ENCODE measurements at regions not wholly inside any gene's neighbourhood (a gene's known extent, or its start where the extent isn't known, plus 50 kb on each side); places are given as distances from the start of the nearest gene placed in this dataset.

DNA sequence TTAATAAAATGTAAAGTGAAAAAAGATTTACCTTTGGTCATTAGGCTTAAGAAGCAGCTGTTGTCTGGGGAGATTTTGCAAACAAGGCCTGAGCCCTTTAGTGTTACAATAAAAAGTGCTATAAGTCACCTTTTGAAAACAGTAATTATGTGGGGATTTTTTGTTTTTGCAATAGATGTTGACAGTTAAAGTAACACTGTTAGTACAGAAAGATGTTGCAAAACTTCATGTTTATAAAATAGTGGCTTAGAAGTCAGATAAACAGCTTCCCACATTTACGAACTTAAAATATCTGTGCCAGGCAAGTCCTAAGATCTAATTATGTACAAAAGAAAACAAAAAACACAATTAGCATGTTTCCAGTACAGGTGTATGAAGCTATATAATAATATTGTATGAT, 138.0 kb upstream of the IRS2 start:
- no peak overlapping the region for H3K4me3 Mint-ChIP-seq
- no peaks in the 10 kb centered on the region for H3K4me1 Mint-ChIP-seq (ENCODE audit: low read depth)
- H3K27me3 Mint-ChIP-seq = peaks cover 2% of the 10 kb centered on the region
- H3K36me3 Mint-ChIP-seq = no peaks in the 10 kb centered on the region
- H3K9me3 Mint-ChIP-seq (ENCODE audit: low read depth) = peaks cover 3% of the 10 kb centered on the region
- H3K27ac Mint-ChIP-seq = no peak overlapping the region

DNA sequence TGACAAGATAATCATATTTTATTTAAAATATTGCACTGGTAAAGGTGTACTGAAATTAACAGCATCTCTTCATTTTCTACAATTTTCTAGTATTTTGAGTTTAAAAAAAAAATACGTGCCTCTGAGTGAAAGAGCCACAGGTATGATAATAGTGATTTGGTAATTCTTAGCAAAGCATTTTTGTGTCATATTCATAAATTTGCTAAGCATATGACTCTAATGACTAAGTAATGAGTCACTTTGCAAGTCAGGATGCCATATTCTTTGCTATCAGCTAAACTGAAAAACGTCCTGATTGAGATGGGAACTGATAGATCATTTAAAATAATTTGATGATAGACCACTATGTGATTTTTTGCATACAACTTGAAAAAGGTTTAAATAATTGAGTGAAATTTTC, 136.1 kb upstream of the IRS2 start:
- H3K27me3 Mint-ChIP-seq = peaks cover 2% of the 10 kb centered on the region
- H3K9me3 Mint-ChIP-seq (ENCODE audit: low read depth) = peaks cover 3% of the 10 kb centered on the region
- H3K4me3 Mint-ChIP-seq = no peak overlapping the region
- no peaks in the 10 kb centered on the region for H3K4me1 Mint-ChIP-seq (ENCODE audit: low read depth)
- H3K27ac Mint-ChIP-seq = no peak overlapping the region
- no peaks in the 10 kb centered on the region for H3K36me3 Mint-ChIP-seq

DNA sequence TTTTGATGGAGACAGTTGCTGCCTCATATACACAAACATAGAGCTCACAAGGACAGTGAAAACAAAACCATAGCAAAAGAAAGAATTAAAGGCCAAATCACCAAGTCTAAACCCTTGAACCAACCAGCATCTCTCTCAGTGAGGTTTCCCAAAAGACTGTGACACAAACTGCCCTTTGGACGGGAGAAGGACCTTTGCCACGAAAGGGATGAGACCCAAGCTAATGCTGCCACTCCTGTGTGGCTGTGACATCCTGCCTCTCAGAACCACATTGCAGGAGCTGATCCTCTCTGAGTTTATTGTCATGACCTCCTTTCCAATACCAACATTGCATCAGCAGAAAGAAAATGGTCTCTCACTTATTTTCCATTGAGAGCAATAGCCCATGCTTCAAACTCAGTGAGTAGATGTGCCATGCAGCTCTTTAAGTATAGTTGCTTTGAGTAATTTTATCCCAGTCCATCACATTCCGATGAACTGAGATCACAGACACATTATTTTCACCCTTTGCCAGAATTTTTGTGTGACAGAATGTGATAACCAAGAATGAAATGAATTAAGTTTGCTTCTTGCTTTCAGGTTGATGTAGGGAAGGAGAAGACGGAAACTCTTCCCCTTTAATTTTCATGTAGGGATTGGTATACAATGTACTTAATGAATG, 133.5 kb upstream of the IRS2 start:
- Mint-ChIP-seq H3K27me3 (peaks cover 2% of the 10 kb centered on the region), H3K4me3 (no peak overlapping the region), H3K27ac (no peak overlapping the region), H3K4me1 (ENCODE audit: low read depth) (no peaks in the 10 kb centered on the region), H3K36me3 (no peaks in the 10 kb centered on the region), H3K9me3 (ENCODE audit: low read depth) (no peaks in the 10 kb centered on the region)

DNA sequence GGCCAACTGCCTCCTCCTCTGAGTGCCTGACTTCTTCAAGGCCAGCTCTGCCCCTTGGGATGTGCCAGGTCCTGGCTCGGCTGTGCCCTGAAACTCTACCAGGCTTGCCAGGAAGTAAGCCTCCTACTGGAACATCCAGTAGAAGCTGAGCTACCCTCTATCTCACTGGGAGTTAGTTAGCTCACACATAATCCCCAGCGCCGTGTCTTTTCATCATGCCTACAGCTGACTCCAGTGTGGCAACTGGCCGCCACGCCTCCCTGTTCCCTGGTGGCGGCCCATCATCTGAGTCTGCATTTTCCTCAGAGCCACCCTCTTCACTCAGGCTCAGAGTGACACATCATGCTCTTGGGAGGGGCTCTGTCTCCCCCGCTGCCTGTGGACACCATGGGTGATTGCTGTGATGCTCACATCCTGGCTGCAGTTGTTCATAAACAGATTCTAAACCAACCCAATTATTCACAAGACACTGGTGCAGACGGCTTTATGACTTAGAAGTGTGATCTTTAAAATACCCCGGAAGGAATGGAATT, 131.9 kb upstream of the IRS2 start:
- no peaks in the 10 kb centered on the region for H3K4me1 Mint-ChIP-seq (ENCODE audit: low read depth)
- peaks cover 2% of the 10 kb centered on the region for H3K27me3 Mint-ChIP-seq
- no peak overlapping the region for H3K27ac Mint-ChIP-seq
- H3K9me3 Mint-ChIP-seq (ENCODE audit: low read depth) = no peaks in the 10 kb centered on the region
- no peak overlapping the region for H3K4me3 Mint-ChIP-seq
- H3K36me3 Mint-ChIP-seq = no peaks in the 10 kb centered on the region

DNA sequence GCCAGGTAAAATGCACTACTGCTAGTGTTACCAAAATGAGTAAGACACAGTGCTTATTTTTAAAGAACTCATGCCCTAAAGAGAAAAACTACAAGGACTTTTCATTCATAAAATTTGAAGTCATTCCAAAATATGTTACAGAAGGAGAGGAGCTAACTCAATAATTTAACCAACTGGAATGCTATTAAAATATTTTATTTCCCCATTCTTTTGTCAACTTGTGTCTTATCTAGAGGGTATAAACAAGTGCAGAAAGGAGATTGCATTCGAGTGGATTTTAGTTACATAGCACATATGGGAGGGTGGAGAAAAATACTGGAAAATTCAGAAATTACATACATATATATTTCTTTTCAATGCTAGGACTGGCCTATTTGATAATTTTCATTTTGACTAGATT, 131.0 kb upstream of the IRS2 start:
- no peak overlapping the region for H3K27ac Mint-ChIP-seq
- H3K9me3 Mint-ChIP-seq (ENCODE audit: low read depth) = no peaks in the 10 kb centered on the region
- peaks cover 2% of the 10 kb centered on the region for H3K27me3 Mint-ChIP-seq
- H3K4me3 Mint-ChIP-seq = no peak overlapping the region
- H3K36me3 Mint-ChIP-seq = no peaks in the 10 kb centered on the region
- H3K4me1 Mint-ChIP-seq (ENCODE audit: low read depth) = no peaks in the 10 kb centered on the region

DNA sequence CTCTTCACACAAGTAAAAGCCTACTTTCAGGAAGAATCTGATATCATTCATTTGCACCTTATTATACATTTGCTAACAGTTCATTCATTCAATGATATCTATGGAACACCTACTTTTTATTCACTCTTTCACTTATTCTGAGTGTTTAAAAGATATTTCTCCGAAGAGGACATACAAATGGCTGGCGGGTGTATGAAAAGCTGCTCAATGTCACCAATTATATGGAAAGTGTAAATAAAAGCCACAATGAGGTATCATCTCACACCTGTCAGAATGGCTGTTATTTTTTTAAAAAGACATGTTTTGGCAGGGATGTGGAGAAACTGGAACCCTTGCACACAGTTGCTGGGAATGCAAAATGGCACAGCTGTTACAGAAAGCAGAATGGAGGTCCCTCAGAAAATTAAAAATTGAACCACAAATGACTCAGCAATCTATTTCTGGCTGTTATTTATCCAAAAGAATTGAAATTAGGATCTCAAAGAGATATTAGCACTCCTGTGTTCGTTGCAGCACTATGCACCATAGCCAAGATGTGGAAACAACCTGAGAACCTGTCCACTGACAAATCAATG, 127.6 kb upstream of the IRS2 start:
- Mint-ChIP-seq H3K9me3 (ENCODE audit: low read depth) (no peaks in the 10 kb centered on the region), H3K27me3 (no peaks in the 10 kb centered on the region), H3K4me1 (ENCODE audit: low read depth) (no peaks in the 10 kb centered on the region)

DNA sequence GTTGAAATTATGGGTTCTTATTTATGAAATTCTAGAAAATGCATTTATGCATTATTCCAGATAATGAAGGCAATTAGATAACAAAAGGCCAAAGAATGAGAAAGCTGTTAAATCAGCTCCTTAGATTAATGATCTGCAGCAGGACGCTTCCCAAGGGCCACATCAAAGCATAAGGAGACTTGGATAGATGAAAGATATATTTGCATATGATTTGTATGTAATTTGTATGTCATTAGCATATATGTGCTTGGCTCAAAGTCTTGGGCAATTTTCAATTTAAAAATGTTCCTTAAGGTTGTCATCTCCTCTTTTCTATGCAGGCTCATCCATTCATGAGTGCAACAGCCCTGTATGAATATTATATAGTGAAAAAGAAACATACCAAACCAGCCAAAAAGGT, 126.8 kb upstream of the IRS2 start:
- H3K27ac Mint-ChIP-seq = no peak overlapping the region
- no peaks in the 10 kb centered on the region for H3K4me1 Mint-ChIP-seq (ENCODE audit: low read depth)

More for the DNA sequence above, 127.6 kb upstream of the IRS2 start:
- Mint-ChIP-seq H3K36me3 (no peaks in the 10 kb centered on the region), H3K27ac (no peak overlapping the region), H3K4me3 (no peak overlapping the region)

DNA sequence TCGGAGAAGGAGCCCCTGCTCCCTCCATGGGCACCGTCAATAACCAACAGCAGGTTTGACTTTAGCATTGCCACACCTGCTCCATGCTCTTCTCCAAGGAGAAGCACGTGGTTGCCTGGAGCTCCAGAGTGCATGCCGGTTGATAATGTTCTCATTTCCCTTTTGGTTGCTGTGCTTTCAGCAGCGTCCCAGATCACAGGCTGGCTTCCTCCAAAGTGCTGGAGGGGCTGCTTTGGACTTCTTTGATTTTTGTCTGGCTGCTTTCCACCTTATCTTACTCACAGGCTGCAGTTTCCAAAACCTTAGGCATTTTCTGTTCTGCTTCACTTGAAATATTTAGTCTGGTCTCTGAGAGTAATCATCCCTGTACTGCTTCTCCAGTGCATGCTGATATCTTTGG, 123.8 kb upstream of the IRS2 start:
- no peaks in the 10 kb centered on the region for H3K36me3 Mint-ChIP-seq
- no peak overlapping the region for H3K27ac Mint-ChIP-seq
- H3K27me3 Mint-ChIP-seq = peaks cover 3% of the 10 kb centered on the region
- no peaks in the 10 kb centered on the region for H3K4me1 Mint-ChIP-seq (ENCODE audit: low read depth)
- H3K4me3 Mint-ChIP-seq = no peak overlapping the region
- no peaks in the 10 kb centered on the region for H3K9me3 Mint-ChIP-seq (ENCODE audit: low read depth)

More for the DNA sequence above, 126.8 kb upstream of the IRS2 start:
- no peaks in the 10 kb centered on the region for H3K36me3 Mint-ChIP-seq
- no peak overlapping the region for H3K4me3 Mint-ChIP-seq
- no peaks in the 10 kb centered on the region for H3K9me3 Mint-ChIP-seq (ENCODE audit: low read depth)
- H3K27me3 Mint-ChIP-seq = peaks cover 1% of the 10 kb centered on the region

DNA sequence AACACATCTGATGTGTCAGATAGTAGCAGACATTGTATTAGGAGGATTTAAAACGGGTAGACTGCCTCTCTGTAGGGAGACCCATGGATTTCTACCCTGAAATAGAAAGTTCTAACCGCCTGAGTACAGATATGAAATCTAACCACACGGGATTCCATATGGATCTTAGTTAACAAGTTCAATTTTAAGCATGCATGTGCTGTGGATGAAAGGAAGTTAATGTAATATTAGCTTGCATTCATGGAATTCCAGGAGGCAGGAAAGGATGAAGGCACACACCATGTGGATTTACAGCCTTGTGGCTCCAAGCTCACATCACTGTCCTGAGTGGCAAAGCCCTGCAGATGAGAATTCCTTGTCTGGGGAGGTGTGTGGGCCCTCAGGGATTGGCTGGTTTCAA, 120.6 kb upstream of the IRS2 start:
- Mint-ChIP-seq H3K27ac (no peak overlapping the region), H3K4me3 (no peak overlapping the region), H3K4me1 (ENCODE audit: low read depth) (no peaks in the 10 kb centered on the region), H3K9me3 (ENCODE audit: low read depth) (no peaks in the 10 kb centered on the region), H3K27me3 (peaks cover 3% of the 10 kb centered on the region), H3K36me3 (no peaks in the 10 kb centered on the region)

DNA sequence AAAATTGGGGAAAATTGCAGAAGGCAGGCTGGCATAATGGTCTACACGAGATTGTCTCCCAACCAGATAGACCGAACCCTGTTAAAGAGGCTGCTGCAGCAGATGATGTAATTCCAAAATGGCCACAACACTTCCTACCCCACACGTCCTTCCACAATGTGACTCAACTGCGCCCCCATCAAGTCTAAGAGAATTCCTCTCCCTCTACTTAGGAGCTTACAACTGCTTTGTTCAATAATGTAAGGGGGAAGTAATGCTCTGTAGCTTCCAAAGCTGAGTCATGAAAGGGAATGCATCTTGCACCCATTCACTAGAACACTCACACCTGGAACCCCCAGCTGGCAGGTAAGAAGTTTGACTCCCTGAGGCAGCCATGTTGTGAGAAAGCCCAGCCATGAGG, 117.8 kb upstream of the IRS2 start:
- Mint-ChIP-seq H3K27ac (no peak overlapping the region), H3K4me3 (no peak overlapping the region), H3K9me3 (ENCODE audit: low read depth) (no peaks in the 10 kb centered on the region), H3K27me3 (peaks cover 7% of the 10 kb centered on the region), H3K36me3 (no peaks in the 10 kb centered on the region), H3K4me1 (ENCODE audit: low read depth) (no peaks in the 10 kb centered on the region)

DNA sequence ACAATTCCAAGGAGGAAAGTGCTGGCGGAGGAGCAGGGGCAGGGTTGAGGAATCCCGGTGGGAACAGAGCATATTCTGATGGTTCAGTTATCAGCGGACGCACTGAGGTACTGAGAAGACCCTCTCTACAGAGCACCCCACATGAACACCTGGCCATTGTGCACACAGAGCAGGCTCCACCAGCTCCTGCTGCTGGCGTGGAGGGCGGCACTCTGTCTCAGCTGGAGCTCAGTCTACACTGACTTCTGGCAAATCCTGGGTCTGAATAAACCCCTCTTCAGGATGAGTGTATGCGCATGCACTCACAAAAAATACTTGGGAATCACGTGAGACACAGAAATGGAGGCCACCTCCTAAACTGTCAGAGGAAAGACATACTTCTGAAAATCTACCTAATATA, 114.4 kb upstream of the IRS2 start:
- Mint-ChIP-seq H3K4me1 (ENCODE audit: low read depth) (no peaks in the 10 kb centered on the region), H3K4me3 (no peak overlapping the region), H3K36me3 (no peaks in the 10 kb centered on the region), H3K27me3 (peaks cover 15% of the 10 kb centered on the region), H3K27ac (no peak overlapping the region), H3K9me3 (ENCODE audit: low read depth) (no peaks in the 10 kb centered on the region)

DNA sequence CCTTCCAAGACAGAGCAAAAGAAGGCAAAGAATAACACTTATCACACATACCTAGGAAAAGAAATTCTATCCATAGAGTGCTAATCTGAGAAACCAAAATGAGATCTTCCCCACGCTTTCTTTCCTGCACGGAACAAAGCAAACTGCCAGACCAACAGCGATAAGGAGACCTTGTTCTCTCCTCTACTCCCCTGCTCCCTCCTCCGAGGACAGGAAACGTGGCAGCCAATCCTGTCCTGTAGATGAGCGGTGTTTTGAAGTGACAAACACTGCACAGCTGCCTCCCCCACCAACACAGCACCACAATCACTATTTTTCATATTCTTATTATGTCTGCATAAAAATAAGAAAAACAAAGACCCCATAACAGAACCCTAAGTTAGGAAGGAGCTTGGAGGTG, 113.9 kb upstream of the IRS2 start:
- H3K27me3 Mint-ChIP-seq = peaks cover 15% of the 10 kb centered on the region
- H3K36me3 Mint-ChIP-seq = no peaks in the 10 kb centered on the region
- H3K27ac Mint-ChIP-seq = no peak overlapping the region
- no peaks in the 10 kb centered on the region for H3K4me1 Mint-ChIP-seq (ENCODE audit: low read depth)
- H3K9me3 Mint-ChIP-seq (ENCODE audit: low read depth) = no peaks in the 10 kb centered on the region
- no peak overlapping the region for H3K4me3 Mint-ChIP-seq

DNA sequence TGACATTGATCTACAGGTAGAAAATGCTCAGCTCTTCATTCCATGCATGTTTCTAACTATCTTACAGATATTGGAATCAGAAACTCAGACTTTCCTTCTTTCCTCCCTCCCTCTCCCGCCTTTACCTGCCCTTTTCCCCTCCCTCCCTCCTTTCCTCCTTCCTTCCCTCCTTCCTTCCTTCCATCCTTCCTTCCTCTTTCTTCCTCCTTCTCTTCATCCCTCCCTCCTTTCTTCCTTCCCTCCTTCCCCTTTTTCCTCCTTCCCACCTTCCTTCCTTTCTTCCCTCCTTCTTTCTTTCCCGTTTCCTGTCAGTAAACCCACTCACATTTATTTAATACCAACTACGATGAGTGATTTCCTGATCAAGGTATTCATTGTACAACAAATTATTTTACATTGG, 113.4 kb upstream of the IRS2 start:
- H3K36me3 Mint-ChIP-seq = no peaks in the 10 kb centered on the region
- no peaks in the 10 kb centered on the region for H3K9me3 Mint-ChIP-seq (ENCODE audit: low read depth)
- no peaks in the 10 kb centered on the region for H3K4me1 Mint-ChIP-seq (ENCODE audit: low read depth)
- H3K27me3 Mint-ChIP-seq = peaks cover 15% of the 10 kb centered on the region
- H3K4me3 Mint-ChIP-seq = no peak overlapping the region
- no peak overlapping the region for H3K27ac Mint-ChIP-seq

DNA sequence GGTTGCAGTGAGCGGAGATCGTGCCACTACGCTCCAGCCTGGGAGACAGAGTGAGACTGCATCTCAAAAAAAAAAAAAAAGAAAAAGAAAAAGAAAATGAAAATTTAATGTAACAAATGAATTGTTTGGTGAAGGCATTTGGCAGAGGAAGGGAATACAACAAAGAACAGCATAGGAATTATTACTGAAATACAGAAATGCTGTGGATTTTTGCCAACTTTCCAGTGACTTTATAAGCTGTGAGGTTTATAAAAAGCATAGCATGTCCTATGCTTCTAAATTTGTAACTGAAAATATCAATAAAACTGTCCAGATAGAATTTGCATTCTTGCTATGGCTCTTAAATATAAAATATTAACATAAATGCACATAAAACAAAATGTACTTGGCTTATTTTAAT, 112.9 kb upstream of the IRS2 start:
- Mint-ChIP-seq H3K36me3 (no peaks in the 10 kb centered on the region), H3K4me1 (ENCODE audit: low read depth) (no peaks in the 10 kb centered on the region), H3K9me3 (ENCODE audit: low read depth) (no peaks in the 10 kb centered on the region), H3K4me3 (no peak overlapping the region), H3K27me3 (peaks cover 15% of the 10 kb centered on the region), H3K27ac (no peak overlapping the region)

DNA sequence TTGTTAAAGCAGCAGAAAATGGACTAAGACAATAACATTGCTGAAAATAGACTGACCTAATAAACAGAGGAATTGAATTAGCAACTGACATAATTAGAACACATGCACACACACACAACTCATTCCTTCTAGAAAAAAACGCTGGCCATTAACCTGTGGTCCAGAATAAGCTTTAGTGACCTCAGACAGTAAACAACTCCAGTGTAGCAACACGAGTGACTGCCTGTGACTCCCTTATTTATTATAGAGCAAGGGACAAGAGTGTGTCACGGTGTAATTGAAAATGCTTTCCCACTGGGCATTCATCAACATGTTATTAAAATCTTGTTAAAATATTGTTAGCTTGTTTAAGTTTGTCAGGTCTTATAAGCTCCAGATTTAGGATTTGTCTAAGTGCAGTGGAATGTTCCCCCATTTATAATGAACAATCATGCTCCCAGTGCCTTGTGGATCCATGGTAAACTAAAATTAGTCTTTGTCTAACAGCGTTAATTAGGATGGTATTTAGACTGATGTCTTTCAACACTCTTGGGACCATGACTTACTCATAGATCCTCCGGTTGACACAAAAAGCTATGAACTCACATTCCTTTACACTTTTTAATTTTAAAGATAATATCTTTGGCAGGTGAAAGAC, 111.7 kb upstream of the IRS2 start:
- no peaks in the 10 kb centered on the region for H3K36me3 Mint-ChIP-seq
- no peaks in the 10 kb centered on the region for H3K4me1 Mint-ChIP-seq (ENCODE audit: low read depth)
- peaks cover 16% of the 10 kb centered on the region for H3K27me3 Mint-ChIP-seq
- H3K27ac Mint-ChIP-seq = no peak overlapping the region
- H3K9me3 Mint-ChIP-seq (ENCODE audit: low read depth) = no peaks in the 10 kb centered on the region
- H3K4me3 Mint-ChIP-seq = no peak overlapping the region
